ENCODE measurements at regions not wholly inside any gene's neighbourhood (a gene's known extent, or its start where the extent isn't known, plus 50 kb on each side); places are given as distances from the start of the nearest gene placed in this dataset.
"Not testable (repeated sequence)": the region's sequence is repeated elsewhere in the genome, so short reads cannot be mapped to it uniquely, and the experiment has no call there.

DNA sequence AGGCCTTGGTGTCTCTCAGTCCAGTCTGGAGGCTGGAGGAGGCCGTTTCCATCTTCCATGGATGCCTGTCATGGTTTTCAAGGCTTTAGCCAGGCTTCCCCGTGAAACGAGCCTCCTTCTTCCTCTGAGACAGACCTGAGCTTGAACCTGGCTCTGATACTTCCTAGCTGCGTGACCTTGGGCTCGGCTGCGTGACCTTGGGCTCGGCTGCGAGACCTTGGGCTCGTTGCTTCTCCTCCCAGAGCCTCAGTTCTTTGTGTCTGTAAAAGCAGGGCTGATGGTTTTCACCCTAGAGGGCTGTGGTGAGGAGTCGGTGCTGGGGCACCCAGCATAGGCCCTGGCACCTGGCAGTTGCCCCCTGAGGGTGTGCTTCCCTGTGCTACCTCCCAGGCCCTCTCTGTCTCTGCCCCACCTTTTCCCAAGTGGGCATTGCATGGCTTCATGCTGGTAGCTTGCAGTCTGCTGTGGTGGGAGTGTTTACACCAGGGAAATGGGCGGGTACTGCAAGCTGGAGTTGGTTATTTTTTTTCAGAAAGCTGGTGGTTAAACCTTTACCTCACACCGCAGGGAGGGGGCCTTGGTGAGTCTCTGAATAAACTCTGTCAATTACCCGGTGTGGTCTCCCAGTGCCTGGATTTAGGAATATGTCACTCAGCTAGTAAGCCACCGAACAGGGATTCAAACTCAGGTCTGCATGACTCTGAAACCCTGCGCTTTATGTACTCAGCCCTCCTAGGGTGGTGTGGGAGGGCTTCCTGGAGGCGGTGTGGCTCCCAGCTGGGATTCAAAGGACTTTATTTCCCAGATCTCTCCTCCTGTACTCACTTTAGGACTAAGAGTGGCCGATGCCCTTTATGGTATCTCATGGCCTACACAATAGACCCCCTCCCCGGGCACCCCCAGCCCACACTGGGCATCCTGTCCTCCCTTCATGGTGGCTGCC is 129.0 kb upstream of the CIBAR2 start:
- peak; percentile 19 for DNase-seq

DNA sequence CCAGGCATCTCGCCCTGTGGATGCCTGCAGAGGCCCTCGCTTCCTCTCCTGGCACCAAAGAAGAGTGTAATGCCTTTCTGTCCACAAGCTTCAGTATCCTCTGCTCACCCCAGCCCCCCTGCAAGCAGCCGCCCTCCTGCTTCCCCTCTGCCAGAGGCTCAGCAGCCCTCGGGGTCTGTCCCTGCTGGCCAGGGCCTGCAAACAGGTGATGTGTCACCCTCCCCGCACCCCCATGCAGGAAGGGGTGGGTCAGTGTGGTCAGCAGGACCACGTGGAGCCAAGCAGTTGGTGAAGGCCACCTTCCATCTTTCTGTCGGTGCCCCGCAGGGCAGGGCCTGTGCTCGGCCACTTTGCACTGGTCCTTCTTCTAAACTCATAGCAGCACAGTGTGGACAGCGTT is 129.9 kb upstream of the CIBAR2 start:
- DNase-seq = no peak

DNA sequence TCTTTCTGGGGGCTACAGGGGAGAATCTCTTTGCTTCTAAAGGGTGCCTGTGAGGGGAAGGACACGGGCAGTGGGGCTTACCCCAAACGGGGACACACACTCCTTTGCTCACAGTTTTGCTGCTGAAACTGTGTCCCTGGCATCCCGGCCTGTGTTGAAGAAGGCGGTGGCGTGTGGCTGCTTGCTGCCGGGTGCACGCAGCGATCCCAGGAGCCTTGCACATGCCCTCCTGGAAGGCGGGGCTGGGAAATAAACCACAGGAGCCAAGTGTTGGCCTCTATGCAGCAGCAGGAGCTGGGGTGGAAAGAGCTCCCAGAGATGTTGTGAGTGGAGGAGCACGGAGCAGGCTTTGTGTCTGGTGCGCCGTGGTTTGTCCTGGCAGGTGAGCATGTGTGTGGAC is 131.0 kb upstream of the CIBAR2 start:
- no peak for DNase-seq

DNA sequence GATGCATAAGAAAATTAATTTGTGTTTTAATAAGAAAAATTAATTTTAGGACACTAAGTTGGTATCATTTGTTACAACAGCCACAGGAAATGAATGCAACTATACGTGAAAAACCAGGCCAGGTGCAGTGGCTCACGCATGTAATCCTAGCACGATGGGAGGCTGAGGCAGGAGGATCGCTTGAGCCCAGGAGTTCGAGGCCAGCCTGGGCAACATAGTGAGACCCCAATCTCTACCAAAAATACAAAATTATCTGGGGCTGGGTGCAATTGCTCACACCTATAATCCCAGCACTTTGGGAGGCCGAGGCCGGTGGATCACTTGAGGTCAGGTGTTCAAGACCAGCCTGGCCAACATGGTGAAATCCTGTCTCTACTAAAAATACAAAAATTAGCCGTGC is 132.2 kb upstream of the CIBAR2 start:
- not testable (repeated sequence) for DNase-seq

DNA sequence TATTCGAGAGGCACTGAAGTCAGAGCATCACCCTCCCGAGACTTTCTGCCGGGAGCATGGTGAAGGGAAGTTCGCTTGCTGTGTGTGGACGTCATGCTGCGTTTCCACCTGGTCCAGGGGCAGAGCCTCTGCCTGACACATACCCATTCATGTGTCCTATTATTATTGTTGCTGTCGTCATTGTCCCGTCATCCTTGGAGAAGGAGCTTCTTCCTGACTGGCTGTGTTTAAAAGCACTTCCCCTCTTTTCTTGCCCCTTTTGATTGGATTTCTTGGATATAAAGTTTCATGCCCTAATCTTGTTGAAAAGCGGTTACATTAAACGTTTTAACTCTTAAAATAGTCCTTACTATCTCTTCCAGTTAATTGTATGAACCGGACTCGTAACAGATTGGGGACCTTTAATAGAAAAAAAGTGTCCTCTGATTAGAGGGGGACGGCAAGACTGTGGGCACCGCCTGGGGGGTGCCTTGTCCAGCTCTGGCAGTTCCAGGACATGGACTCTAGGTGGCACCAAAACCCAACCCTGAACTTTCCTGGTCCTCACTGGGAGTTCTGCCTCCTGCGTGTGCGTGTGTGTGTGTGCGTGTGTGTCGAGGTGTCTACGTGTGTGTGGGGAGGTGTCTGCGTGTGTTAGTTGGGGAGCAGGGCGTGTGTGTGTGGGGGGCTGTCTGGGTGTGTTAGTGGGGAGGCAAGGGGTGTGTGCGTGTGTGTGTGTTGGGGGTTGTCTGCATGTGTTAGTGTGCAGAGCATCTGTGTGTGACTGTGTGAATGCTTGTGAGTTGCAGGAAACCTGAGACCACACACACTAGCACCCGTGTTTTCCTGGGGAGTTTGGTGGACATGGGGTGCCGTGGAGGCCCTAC is 133.3 kb upstream of the CIBAR2 start:
- peak; percentile 50 for DNase-seq

DNA sequence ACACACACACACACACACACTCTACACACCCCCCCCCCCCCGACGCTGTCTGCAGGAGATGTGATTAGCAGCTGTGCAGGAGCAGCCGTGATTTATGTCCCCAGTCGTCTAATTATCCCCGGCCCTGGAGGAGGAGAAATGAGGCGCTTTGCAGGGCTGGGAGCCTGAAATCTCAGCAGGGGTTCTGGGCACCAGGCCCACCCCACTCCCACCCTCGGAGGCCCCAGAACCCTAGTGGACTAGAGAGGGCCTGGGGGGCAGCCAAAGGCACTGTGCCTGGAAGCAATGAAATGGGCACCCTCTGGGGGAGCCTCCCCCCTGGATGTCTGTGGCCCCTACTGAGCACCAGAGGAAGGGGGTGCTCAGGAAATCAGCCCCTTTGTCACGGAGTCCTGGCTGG is 134.2 kb upstream of the CIBAR2 start:
- DNase-seq = no peak

DNA sequence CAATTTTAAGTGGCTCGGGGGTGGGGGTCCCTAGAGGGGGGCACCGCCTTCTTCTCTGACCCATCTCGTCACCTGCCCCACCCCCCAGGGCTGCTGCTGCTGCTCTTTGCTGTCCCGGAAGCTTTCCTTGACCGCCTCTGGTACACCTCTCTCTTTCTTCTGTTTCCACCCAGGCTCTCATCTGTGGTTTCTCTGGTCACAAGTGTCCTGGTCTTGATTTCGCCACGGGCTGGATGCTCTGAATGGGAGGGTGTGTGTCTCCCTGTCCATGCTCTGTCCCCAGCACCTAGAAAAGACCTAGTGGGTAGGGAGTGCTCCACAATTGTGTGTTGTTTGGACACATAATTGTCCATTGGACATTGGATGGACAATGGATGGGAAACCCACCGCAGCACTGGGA is 134.7 kb upstream of the CIBAR2 start:
- DNase-seq = no peak

DNA sequence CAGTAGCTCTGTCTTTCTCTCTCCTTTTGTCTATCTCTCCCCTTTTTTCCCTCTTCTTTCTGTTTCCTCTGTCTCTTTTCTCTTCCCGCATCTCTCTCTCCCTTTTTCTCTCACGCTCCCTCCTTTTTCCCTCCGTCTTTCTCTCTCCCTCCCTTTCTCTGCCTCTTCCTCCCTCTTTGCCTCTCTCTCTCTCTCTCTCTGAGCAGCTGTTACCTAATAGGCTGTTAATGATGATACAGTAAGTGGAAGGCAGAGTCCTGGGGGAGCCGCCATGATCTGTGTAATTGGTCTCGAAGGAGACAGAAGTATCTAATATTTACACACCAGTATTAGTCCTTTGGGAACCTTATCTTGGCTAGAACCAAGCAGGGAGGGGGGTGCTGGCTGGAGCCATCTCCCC is 136.1 kb upstream of the CIBAR2 start:
- DNase-seq = no peak

DNA sequence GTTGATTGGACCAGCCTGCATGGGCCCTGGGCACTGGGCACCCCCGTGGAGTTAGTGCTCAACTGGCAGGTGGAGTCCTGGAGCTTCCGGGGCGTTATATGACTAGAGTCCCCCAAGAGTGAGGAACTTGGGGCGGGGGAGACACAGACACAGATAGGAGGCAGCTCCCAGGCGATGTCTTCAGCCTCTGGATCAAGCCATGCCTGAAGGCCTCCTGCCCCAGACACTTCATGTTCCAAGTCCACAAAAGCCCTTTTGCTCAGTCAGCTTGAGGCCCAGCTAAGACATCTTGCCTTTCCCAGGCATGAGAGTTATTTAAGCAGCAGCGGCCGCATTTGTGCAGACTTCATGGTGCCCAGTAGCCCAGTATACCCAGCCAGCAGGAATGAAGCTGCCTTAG is 136.6 kb upstream of the CIBAR2 start:
- no peak for DNase-seq

DNA sequence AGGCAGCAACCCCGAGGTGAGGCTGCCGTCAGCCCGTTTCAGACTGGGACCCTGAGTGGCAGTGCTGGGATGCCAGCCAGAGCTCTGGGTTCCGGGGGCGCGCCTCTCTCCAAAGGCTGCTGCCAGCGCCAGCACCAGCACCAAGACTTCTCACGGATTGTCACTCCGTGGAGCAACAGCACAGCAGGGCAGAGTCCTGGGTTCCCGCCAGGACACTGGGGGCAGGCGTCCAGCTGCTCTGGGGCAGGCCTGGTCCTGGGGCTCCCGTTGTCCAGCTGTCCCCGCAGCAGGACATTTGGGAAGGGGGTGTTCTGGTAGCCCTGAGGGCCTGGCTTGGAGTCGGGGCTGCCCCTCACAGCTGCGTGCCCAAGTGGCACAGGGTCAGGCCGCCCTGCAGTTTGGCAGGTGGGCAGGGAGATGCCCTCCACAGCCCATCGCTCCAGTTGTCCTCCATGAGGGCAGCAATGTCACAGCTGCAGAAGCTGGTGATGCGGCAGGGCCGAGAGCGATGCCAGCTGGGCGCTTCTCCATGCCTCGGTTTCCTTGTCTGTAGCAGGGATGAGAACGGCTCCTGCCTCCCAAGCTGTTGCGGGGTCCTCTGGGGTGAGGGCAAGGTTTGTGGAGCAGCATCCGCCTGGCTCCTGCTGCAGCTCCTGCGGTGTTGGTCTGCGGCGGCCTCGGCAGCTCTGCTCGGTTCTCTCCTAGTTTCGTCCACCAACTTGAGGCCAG is 137.3 kb upstream of the CIBAR2 start:
- DNase-seq = no peak

DNA sequence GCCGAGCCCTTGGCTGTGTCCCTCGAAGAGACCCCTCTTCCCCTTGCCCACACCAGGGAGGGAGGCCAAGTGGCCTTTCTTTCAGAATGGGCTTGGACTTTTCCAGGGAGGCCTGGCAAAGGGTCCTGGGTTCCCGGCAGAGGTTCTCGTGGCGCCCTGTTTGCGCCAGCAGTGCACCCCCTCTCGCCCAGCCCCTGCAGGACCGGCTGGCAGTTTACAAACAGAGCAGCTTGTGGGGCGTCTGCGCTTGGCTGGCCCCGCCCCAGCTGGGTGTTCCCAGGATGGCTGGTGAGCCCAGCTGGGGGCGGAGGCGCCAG is 137.8 kb upstream of the CIBAR2 start:
- DNase-seq = no peak

DNA sequence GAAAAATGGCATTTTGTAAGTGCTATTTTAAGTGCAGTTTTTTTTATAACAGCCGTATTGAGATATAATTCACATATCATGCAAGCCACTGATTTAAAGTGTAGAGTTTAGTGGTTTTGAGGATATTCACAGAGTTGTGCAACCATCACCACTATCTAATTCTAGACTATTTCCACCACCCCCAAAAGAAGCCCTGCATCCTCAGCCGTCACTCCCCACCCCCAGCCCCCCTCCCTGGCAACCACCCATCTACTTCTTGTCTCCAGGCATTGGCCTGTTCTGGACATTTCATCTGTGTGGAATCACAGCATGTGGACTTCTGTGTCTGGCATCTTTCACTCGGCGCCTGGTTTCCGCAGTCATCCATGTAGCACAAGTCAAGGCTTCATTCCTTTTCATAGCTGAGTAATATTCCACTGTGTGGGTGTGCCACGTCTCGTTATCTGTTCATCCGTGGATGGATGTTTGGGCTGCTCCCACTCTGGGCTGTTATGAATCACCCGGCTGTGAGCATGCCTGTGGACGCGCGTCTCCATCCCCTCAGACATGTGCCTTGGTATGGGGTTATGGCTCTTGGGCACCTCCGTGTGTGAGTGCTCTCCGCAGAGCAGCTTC is 138.4 kb upstream of the CIBAR2 start:
- DNase-seq = no peak

DNA sequence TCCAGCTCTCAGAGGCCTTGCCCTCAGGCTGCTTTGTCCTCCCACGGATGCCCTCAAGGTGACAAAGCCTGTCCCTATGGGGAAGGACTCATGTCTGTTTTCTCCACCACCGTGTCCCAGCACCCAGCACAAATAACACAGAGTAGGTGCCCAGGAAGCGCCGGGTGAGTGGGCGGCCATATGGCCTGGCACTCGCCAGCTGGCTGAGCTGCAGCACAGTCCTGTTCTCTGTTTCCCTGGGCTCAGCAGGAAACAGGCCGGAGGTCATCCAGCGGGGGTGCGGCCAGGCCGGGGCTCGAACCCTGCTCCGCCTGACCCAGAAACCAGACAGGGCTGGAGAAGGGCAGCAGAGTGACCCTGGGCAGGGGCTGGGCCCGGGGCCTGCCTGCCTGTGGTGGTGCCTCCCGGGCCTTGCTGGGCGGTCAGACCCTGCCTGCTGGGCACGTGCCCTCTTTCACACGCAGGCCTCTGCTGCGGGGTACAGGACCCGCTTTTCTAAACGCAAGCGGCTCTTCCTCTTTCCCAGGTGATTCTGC is 139.0 kb upstream of the CIBAR2 start:
- DNase-seq = no peak

DNA sequence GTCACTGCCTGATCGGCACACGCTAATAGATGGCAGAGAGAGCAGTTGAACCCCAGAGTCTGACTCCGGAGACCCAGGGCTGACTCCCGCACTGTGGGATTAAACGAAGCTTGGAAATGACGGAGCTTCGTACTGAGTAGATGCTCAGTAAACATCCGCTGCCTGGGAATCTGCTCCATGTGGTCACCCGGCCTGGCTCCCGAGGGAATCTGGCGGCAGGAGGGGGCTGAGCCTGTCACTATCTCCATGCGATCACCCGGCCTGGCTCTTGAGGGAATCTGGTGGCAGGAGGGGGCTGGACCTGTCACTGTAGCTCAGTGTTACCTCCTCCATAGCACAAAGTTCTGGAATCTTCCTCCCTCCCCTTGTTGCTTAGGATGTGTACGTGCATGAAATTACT is 139.7 kb upstream of the CIBAR2 start:
- no peak for DNase-seq

DNA sequence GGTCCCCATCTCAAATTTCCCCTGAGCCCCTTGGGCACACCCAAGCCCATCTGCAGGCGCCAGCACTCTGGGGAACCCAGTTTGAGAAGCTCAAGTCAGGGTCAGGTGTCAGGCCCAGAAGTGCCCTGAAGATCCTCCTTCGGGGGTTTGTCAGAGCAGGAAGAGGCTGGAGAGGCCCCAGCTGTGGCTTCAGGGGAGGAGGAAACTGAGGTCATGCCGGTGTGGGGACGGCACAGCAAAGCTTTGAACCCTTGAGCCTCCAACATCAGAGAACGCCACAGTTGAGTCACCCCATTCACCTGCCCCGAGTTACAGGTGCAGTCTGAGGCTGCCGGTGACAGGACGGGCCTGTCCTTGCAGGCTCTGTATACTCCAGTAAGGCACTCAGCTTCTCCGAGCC is 140.2 kb upstream of the CIBAR2 start:
- no peak for DNase-seq

DNA sequence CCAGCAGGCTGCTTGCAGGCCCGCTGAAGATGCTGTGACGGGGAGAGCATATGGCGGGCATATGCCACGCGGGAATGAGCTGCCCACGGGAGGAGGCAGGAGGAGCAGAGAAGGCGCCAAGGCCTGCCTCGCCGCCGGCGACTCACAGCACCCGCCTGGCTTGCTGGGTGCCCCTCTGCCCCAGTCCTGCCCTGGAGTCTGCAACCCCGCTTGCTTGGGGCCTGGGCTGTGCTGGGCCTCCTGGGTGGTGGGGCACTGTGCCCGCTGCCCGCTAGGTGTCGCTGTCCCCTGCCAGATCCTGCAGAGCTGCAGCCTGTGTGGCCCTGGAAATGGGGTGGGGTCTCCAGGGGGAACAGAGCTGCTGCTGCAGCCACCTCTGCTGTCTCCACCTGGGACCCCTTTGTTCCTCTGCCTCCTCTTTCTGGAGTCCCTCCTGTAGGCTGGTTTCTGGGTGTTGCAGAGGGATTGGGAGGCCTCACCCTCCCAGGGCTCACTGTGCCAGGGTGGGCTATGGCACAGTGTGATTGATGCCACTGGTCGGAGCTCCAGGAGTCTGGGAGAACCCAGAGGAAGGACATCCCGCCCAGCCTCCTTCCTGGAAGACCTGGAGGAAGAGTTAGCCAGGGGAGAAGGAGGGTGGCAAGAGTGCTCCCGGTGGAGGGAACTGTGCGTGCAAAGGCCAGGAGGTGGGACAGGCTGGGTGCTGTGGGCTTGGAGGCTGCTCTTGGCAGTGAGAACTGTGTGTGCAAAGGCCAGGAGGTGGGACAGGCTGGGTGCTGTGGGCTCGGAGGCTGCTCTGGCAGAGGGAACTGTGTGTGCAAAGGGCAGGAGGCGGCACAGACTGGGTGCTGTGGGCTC is 141.0 kb upstream of the CIBAR2 start:
- peak; percentile 58 for DNase-seq

DNA sequence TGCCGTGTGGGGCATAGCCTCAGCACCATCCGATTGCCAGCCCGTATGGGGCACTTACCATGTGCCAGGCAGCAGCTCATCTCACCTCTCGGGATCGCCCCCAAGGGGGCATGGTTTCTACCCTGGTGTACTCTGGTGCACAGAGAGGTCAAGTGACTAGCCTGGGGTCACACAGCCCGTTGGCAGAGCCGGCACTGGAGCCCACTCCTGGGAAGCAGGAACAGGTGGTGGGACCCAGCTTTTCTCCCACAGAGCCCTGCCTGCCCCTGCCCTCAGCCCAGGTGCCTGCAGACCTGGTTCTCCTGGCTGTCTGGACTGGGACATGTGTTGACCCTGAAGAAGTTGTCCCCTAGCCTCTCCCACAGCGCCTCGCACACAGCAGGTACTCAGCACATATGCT is 141.8 kb upstream of the CIBAR2 start:
- DNase-seq = no peak

DNA sequence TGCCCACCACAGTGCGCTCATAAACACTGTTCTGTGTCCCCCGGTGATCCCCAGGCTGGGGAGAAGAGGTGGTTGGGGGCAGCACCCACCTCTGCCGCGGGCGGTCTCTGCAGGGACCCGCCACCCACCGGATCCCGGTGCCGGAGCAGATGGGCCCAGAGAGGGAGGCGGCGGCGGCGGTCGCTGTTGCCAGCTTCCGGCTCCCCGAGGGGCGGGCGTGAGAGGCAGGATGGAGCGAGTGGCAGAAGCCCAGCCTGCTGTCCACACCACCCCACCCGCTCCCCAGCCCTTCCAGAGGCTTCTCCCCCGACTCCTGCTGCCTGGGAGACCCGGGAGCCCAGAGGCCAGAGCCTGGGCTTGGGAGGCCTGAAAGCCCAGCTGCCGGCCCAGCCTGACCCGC is 142.6 kb upstream of the CIBAR2 start:
- no peak for DNase-seq

DNA sequence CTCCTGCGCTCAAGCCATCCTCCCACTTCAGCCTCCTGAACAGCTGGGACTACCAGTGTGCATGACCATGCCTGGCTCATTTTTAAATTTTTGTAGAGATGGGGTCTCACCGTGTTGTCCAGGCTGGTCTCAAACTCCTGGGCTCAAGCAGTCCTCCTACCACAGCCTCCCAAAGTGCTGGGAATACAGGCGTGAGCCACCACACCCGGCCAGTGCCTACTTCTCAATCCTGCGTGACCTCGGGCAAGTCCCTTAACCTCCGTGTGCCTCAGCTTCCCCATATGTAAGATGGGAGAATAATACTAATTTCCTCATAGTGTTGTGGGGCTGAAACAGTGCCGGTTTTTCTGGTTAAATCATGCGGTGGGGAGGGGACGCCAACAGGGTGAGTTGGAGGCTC is 143.5 kb upstream of the CIBAR2 start:
- DNase-seq = no peak

DNA sequence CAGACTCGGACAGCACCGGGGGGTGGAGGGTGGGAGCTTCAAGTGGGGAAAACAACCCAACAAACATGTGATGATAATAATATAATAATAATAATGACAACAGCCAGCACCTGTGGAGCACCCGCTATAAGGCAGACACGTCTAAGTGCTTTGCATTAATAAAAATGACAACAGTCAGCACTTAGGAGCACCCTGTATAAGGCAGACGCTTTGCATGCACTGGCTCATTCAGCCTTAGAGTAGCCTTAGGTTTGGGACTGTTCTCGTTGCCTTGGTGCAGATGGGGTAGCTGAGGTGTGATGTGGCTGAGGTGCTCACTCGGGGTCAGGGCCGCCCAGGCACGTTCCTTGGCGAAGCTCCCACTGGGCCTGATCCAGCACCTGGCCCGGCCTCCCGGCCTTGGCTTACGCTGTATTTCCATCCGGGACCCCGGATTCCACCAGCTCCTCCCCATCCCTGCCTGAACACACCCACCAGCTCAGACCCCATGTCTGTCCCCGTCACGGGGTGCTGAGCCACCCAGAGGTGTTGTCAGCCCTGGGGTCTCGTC is 144.0 kb upstream of the CIBAR2 start:
- DNase-seq = no peak

DNA sequence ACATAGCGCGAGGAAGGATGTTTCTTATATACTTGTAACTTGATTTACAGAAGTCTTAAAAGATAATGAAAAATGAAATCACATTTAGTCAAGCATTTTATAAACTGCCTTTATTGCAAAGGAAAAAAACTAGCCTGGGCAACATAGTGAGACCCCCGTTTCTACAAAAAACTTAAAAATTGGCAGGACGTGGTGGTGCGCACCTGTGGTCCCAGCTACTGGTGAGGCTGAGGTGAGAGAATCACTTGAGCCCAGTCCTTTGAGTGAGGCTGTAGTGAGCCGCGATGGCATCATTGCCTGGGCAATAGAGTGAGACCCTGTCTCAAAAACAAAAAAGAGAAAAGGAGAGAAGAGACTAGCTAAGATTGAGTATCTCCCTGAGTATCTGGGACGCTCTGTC is 145.2 kb upstream of the CIBAR2 start:
- DNase-seq = no peak

DNA sequence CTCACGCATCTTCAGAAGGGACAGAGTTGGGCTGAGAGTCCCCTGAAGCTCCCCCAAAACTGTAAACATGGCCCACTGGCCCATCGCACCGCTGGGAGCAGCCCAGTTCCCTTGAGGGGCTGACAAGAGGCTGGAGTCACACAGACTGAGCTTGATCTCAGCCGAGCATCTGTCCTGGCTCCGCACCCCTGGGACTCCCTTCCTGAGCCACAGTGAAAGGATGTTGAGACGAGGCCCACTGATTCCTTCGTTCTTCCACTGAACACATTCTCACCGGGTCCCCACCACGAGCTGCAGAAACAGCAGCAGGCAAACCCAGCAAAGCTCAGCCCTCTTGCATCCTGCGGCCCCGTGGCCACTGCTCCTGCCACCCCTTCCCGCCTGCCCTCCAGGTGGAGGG is 145.9 kb upstream of the CIBAR2 start:
- no peak for DNase-seq
